Right lung (tissue), 2 donors: ENCODE measurements at regions not wholly inside any gene's neighbourhood (a gene's known extent, or its start where the extent isn't known, plus 50 kb on each side); places are given as distances from the start of the nearest gene placed in this dataset.

Experiments
- DNase-seq, 2 donors: peaks; one replicate each; pipeline ENCODE4 v3.0.0-alpha.2; 2013

DNA sequence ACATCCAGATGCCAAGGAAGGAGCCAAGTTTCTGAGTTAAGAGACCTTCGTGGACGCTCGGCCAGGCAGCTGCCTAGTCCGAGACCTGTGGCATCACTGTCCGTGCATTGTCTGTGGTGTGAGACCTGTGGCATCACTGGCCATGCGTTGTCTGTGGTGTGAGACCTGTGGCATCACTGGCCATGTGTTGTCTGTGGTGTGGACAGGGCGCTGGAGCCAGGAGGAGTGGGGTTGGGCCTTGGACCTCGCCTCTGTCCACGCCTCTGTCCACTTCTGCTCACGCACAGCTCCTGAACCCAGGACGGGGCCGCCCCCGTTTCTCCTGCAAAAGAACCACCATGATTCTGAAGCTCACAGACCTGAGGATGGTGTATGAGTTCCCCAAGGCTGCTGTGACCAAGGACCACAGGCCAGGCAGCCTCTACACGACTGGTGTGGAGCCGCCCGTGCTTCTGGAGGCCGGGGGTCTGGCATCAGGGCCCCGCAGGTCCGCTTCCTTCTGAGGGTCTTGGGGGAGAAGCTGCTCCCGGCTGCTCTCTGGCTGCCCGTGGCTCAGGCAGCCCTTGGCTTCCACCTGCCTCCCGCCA lies 1218.3 kb downstream of the BRD1 start:
- DNase-seq: no peak

DNA sequence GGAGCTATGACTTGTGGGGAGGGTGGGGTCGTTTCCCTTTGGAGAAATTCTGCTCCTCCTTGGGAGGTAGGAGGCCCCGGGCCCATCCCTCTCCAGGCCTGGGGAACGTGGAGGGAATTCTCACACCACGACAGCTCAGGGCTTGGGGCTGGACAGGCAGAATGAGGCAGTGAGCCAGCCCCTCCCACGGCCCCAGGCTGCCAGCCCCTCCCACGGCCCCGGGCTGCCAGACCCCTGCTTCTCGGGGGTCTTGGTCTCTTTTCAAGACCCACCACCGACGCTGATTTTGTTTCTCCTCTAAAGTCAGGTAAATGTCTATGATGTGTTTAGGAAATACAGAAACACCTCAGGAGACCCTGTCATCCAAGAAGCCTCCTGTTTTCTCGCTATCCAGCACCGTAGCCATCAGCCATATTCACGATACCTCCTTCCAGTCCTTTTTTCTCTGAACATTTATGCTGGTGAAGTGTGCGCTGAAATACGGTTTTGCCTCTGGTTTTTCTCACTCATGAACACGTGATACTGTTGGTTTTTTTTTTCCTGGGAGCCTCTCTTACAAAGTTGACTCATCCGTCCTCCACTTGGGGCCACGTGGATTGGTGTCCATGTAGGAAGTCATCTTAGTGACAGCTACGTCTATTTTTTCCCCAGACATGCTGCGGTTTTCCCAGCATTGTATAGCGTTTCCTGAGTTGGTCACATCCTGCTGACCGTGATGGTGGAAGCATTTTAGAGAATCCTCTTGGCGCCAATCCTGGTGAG lies 1219.6 kb downstream of the BRD1 start:
- no peak for DNase-seq

GRCh38 chr22:48606684-48607307 lies 1220.9 kb downstream of the BRD1 start:
- no peak for DNase-seq

GRCh38 chr22:48605856-48606481 lies 1221.7 kb downstream of the BRD1 start:
- no peak for DNase-seq

DNA sequence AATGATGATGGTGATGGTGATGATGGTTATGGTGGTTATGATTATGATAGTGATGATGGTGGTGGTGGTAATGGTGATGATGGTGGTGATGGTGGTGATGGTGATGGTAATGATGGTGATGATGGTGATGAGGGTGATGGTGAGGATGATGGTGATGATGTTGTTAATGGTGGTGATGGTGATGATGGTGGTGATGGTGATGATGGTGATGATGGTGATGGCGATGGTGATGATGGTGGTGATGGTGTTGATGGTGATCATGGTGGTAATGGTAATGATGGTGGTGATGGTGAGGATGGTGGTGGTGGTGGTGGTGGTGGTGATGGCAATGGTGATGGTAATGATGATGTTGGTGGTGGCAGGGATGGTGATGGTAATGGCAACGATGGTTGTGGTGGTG lies 1222.5 kb downstream of the BRD1 start:
- DNase-seq: no peak

GRCh38 chr22:48603621-48604320 lies 1223.9 kb downstream of the BRD1 start:
- DNase-seq: no peak

DNA sequence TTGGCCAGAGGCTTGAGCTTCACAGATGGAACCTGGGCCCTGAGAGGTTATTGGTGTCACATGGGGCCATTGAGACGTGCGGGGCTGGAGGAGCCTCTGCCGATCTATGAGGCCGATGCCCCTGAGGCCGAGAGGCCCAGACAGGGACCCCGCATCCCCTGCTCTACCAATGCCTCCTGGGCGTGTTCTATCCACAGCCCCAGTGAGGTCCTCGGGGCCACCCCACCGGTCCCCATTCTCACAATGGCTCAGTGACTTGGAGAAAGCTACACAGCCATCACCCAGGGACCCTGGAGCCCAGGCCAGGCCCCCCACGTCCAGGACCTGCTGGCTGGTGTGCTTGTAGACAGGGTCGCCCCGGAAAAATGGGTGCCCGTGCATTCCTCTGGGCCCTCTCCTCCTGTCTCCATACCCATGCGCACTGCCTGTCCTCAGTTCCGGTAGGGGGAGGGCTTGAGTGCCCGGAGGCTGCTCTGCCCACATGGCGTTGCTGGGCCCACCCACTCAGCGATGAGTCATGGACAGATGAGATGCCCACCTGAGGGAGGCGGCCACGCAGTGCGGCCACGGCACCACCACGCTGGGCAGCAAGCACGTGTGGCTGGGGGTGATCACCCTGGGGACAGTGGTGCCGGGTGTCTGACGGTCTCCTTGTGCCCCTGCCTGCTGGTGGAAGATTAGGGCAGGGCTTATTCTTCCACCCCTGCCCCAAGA lies 1224.7 kb downstream of the BRD1 start:
- no peak for DNase-seq

DNA sequence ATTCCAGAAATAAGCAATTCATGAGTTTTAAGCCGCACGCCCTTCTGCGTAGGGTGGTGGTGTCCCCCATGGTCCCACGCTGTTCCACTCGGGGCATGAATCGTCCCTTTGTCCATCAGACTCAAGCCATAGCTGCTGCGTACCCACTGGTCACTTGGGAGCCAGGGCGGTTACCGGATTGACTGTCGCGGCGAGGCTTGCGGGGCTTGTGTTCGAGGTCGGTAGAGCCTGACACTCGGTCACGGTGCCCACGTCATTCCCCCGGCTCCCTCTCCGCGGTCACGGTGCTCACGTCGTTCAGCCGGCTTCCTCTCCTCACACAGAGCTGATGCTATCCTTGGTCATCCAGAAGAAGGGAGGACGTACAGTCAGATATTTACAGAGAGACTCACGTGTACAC lies 1227.0 kb downstream of the BRD1 start:
- no peak for DNase-seq

DNA sequence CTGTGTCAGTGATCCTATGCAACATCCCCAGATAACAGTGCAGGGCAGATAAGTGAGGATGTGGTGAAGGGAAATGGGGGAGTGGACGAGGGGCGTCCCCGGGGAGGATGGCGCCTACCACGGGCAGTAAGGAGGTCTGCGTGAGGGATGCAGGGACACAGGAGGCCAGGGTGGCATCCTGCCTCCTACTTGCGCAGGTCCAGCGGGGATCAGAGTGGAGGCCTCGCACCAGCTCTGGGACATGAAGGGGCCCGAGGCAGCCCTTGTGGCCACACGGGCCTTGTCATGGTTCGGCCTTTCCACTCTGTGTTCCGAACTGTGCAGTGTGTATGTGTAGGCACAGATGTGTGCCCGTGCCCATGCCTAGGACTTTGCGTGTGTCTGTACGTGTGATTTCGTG lies 1227.5 kb downstream of the BRD1 start:
- no peak for DNase-seq

DNA sequence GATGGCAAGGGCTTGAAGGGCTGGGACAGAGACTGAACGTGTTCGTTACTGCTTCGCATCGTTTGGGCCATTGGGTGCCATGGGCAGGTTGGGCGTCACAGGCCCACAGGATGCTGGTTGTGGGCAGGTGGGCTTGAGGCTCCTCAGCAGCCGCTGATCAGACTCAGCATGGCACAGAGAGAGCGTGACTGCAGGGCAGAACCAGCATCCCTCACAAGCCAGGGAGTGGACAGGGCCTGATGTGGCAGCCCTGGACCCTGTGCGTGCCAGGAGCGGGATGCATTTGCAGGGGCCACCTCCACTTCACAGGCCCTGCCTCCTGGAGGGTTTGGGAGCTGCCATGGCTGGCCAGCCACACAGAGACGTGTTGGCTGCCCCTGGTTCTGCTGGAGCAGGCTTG lies 1228.3 kb downstream of the BRD1 start:
- DNase-seq: no peak

GRCh38 chr22:48596111-48596850 lies 1231.4 kb downstream of the BRD1 start:
- DNase-seq: no peak

GRCh38 chr22:48595511-48595905 lies 1232.2 kb downstream of the BRD1 start:
- no peak for DNase-seq

DNA sequence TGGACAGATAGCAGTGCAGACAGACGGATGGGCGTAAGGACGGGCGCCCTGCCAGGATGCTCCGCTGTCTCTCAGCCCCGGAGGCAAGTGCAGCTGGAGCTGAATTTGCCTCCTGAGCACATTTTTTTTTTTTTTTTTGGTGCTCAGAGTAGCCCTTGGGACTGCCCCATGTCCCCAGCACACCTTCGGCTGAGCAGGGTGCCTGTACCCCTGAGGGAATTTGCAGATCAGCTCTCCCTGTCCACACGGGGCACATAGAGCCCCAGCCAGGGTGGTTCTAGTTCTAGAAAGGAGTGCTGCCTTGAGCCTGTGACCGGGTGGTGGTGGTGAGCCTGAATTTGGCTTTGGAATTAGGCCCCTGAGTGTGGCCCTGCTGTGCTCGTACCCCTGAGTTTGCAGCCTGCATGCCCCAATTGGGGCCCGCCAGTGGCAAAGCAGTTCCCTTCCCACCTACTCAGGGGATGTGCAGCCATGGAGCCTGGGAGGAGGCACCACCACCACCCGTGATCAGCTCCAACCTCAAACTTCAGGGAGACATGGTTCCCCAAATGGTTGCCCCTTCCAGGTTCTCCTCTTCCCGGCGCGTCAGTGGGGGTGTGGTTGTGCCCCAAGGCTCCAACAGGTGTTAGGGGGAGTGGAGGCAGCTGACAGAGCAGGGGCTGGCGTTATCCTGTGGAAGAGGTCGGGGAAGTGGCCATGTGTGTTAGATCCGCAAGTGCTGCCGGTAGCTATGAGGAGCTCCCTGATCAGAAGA lies 1232.7 kb downstream of the BRD1 start:
- DNase-seq: no peak

GRCh38 chr22:48594016-48594756 lies 1233.5 kb downstream of the BRD1 start:
- no peak for DNase-seq

GRCh38 chr22:48593551-48593950 lies 1234.1 kb downstream of the BRD1 start:
- DNase-seq: no peak

- no peak for DNase-seq
These were observed 1234.7 kb downstream of the BRD1 start for GRCh38 chr22:48592931-48593330.

DNA sequence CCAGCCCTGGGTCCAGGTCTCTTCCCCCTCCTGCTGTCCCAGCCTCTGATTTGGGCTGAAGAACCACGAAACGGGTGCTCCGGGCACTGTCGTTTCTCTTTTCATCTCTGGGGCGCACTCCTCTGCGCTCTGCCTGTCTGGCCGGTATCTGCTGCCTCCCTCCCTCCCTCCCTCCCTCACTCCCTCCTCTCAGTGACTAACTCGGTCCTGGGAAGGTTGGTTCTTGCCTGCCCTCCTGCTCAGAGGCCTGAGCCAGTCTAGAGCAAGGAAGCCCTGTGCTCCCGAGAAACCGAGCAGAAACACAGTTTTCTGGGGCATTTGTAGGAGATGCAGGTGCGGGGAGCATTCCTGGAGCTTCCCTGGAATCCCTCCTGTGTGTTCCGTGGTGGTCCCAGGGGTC lies 1235.2 kb downstream of the BRD1 start:
- no peak for DNase-seq

DNA sequence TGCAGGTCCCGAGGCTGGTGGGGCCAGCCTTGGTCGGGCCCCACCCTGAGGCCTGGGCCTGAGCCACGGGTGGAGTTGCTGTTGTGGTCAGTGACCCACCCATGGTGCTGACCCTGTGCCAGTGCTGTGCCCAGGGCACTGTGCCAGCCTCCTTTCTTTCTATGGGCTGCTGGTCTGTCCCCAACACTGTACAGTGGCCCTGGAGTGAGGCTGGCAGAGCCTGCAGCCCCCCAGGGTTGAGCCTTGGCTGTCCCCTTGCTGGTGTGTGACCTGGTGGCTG lies 1235.7 kb downstream of the BRD1 start:
- no peak for DNase-seq

DNA sequence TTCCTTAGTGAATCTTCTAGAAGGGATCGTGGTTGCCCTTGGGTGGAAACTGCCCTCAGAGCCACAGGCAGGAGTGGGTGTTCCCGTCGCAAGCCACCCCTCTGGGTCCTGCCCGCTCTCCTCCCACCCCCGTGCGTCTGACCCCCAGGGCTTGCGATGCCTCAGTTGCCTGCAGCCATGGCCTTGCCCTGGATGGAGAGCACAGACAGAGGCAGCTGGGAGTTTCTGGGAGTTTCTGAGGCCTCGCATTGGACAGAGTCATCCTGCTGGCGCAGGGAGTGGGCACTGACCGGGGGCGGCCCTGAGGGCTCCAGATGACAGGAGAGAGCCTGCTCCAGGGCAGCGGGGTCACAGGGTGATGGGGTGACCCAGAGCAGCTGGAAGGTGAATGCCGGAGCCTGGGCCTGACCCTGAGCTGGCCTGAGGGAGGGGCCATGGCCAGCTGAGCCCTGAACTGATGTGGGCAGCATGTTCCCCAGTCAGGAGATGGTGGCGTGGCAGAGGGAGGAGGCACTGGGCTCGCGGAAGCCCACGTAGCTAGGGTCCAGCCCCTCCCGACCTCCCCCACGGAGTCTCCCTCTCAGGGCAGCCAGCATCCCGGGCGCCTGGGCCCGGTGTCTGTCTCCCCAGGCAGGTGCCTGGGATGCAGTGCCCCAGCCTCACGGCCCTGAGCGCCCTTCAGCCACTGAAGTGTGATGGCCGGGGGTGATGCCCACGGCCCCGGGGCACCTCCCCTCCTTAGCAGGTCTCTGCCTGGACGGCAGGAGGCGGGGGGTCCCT lies 1236.2 kb downstream of the BRD1 start:
- no peak for DNase-seq
